HepG2 (cell line): ENCODE measurements at regions not wholly inside any gene's neighbourhood (a gene's known extent, or its start where the extent isn't known, plus 50 kb on each side); places are given as distances from the start of the nearest gene placed in this dataset.

Source experiments
- KLF6 ChIP-seq: IDR thresholded peaks from 2 replicates; pipeline ENCODE4 v1.8.0; 2016; ENCODE audit warnings: missing biosample characterization, missing genetic modification reagents
- PRDM4 ChIP-seq: sonication (generic); formaldehyde crosslinking; IDR thresholded peaks from 2 replicates; pipeline ENCODE4 v1.9.0; 2021; ENCODE audit warnings: missing genetic modification reagents, borderline replicate concordance
- ZSCAN21 ChIP-seq: sonication (generic); formaldehyde crosslinking; IDR thresholded peaks from 2 replicates; pipeline ENCODE4 v1.8.0; 2022; ENCODE audit warnings: mild to moderate bottlenecking, missing genetic modification reagents, moderate library complexity, borderline replicate concordance

- TF ChIP-seq KLF6 (CRISPR knock-in tag) (no peak), PRDM4 (CRISPR knock-in tag) (no peak), ZSCAN21 (CRISPR knock-in tag) (no peak)
Observed at GRCh38 chr17:36791942-36792475, 145.3 kb upstream of the LHX1 start.
